ENCODE measurements at regions not wholly inside any gene's neighbourhood (a gene's known extent, or its start where the extent isn't known, plus 50 kb on each side); places are given as distances from the start of the nearest gene placed in this dataset.

DNA sequence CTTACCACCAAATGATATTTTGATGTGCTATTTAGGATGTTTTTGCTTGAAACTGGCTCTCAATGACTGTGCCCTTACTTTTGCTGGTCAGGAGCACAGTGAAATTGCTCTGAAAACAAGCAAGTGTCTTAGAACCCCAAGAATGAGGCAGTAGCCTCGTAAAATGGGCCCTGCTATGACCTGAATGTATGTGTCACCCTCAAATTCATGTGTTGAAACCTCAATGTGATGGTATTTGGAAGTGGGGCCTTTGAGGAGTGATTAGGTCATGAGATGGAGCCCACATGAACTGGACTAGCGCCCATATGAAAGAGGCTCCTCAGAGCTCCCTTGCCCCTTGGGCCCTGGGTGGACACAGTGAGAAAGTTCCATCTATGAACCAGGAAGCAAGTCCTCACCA lies 155.2 kb downstream of the ZIC5 start:
- TF ChIP-seq, protein P1, sequence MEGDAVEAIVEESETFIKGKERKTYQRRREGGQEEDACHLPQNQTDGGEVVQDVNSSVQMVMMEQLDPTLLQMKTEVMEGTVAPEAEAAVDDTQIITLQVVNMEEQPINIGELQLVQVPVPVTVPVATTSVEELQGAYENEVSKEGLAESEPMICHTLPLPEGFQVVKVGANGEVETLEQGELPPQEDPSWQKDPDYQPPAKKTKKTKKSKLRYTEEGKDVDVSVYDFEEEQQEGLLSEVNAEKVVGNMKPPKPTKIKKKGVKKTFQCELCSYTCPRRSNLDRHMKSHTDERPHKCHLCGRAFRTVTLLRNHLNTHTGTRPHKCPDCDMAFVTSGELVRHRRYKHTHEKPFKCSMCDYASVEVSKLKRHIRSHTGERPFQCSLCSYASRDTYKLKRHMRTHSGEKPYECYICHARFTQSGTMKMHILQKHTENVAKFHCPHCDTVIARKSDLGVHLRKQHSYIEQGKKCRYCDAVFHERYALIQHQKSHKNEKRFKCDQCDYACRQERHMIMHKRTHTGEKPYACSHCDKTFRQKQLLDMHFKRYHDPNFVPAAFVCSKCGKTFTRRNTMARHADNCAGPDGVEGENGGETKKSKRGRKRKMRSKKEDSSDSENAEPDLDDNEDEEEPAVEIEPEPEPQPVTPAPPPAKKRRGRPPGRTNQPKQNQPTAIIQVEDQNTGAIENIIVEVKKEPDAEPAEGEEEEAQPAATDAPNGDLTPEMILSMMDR (IDR thresholded peaks at IDR 0.05; ENCODE audit: extremely low read depth, insufficient read depth, missing control alignments), result no peak
- in situ Hi-C loops (cut with MboI; ENCODE audit: low pct_unique_long_range_greater_than_20kb, low sequenced_read_pairs, unreplicated experiment), result no loop called here
- no peak for DNase-seq (ENCODE audit: low spot score)

DNA sequence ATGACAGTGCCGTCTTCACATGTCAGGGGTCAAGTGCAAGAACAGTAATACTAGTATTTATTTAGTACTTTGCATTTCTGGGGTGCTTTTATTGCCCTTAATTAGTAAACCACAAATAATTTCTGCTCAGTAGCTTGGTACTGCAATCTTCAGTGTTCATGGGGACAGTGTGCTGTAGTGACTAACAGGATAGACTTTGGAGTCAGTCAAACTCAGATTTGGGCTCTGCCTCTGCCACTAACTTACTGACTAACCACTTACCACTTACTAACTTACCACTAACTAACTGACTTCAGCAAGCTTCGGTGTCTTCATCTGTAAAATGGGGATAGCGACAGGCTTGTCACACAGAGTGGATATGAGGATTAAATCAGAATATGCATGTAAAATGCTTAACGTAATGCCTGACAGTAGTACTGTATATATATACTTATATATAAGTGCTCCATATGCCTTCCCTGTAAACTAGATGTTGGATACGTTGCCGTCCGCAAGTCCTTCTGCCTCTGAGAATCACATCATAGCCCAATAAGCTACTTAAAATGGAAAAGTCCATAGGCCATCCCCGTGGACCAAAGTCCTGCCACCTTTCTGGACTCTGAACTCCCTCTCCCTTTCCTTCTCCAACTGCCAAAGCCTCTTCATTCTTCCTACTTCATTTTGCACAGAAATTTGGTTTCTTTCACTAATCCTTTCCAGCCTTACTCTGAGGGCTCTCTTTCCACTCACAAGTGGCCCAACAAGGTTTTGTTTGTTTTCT lies 158.1 kb downstream of the ZIC5 start:
- DNase-seq (ENCODE audit: low spot score), result no peak
- in situ Hi-C loops (cut with MboI; ENCODE audit: low pct_unique_long_range_greater_than_20kb, low sequenced_read_pairs, unreplicated experiment), result no loop called here
- TF ChIP-seq, protein P1 (IDR thresholded peaks at IDR 0.05; ENCODE audit: extremely low read depth, insufficient read depth, missing control alignments), result no peak

DNA sequence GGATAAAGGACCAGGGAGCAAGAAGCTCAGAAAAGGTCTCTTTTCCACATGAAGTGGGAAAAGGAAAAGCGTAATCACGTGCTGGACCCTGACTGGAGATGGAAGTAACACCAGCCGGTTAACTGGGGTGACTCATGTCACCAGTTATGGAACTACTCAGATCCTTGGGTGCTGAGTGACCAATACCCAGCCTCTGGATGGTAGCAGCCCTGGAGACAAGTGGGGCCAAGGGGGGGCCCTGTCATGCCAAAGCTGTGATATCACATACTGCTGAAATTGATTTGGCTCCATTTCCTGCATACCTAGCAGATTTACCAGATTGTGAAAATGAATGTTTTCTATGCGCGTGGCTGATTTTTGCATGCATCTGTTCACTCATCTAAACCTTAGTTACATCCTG lies 158.9 kb downstream of the ZIC5 start:
- TF ChIP-seq, protein P1 (IDR thresholded peaks at IDR 0.05; ENCODE audit: extremely low read depth, insufficient read depth, missing control alignments), result no peak
- DNase-seq (ENCODE audit: low spot score), result no peak
- in situ Hi-C loops (cut with MboI; ENCODE audit: low pct_unique_long_range_greater_than_20kb, low sequenced_read_pairs, unreplicated experiment), result no loop called here

DNA sequence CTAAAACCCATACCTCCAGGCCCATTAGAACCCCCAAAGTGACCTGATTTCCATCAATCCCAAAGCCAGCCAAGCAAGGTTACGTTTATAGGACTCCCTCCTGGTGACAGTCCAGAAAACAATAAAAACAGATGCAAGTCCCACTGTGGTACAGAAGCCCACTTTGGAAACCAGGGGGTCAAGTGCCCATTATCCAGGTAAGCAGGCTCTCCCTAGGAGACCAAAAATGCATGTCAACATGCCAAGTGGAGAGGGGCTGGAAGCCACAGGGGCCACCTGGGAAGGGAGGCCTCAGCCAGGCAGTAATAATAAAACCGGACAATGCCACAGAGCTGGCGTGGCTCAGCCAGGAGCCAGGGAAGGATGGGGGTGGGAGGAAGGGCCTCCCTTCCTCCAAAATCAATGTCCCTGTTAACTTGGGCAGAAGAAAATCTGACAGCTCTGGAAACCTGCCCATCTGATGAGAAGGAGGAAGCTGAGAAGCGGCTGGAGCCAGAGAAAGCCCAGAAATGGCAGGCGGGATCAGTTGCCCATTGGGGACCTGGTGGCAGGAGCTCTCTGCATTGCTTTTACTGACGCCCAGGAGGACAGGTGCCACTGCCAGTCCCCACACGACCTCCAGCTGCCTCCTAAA lies 160.4 kb downstream of the ZIC5 start:
- in situ Hi-C loops (cut with MboI; ENCODE audit: low pct_unique_long_range_greater_than_20kb, low sequenced_read_pairs, unreplicated experiment), result no loop called here
- DNase-seq (ENCODE audit: low spot score), result no peak
- TF ChIP-seq, protein P1 (IDR thresholded peaks at IDR 0.05; ENCODE audit: extremely low read depth, insufficient read depth, missing control alignments), result no peak

DNA sequence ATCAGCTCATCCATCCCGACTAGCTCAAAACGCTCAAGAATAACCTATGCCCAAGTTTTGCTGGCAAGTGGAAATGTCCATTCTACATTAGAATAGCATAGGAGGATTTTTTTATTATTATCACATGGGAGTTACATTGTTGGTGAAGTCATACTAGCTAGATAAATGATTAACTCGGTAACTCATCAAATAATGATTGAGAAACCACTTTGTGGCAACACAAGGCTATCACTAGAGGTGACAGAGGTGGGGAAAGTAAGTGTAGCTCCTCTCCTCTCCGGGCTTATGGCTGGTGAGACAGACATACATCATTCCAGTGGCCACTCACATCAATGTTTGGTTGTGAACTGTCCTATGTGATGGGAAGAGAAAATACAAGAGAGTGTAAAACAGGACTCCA lies 161.6 kb downstream of the ZIC5 start:
- TF ChIP-seq, protein P1 (IDR thresholded peaks at IDR 0.05; ENCODE audit: extremely low read depth, insufficient read depth, missing control alignments), result no peak
- DNase-seq (ENCODE audit: low spot score), result no peak
- in situ Hi-C loops (cut with MboI; ENCODE audit: low pct_unique_long_range_greater_than_20kb, low sequenced_read_pairs, unreplicated experiment), result no loop called here

DNA sequence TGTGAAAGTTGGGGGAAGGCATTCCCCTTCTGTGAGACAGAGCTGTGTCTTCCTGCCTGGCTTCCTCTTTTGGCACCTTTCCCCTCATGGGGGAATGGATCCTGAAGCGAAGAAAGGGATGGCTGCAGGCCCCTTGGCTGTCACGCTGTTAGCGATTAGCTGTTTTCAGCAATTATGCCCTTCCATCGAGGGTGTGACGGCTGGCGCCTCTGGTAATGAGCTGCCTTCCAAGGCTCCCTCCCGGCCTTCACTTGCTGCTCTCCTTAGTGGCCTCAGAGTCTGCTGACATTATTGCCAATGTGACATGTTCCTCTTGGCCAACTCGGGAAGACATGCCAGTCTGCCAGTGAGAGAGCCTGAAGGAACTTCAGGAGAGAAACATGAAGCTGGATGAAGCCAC lies 162.1 kb downstream of the ZIC5 start:
- in situ Hi-C loops (cut with MboI; ENCODE audit: low pct_unique_long_range_greater_than_20kb, low sequenced_read_pairs, unreplicated experiment), result no loop called here
- TF ChIP-seq, protein P1 (IDR thresholded peaks at IDR 0.05; ENCODE audit: extremely low read depth, insufficient read depth, missing control alignments), result no peak
- no peak for DNase-seq (ENCODE audit: low spot score)
